HCT116 (cell line): ENCODE measurements at regions not wholly inside any gene's neighbourhood (a gene's known extent, or its start where the extent isn't known, plus 50 kb on each side); places are given as distances from the start of the nearest gene placed in this dataset.

Source experiments
- ATAC-seq: fragments of 200-7000 bp; cut with Tn5 transposase; 2 replicates; pipeline ENCODE4 v1.9.1; 2020; ENCODE audit warnings: mild to moderate bottlenecking, moderate library complexity
- BruUV-seq: library from RNA; stranded (reverse); fragments of 400-500 nt; replicated peaks from 2 replicates; lab custom pipeline; 2021; lab: Mats Ljungman, UMichigan
- CTCF ChIA-PET: fragments of 300-600 bp; sonication (Branson Sonifier 250); formaldehyde crosslinking; loops from one replicate; lab custom pipeline; 2021; ENCODE audit warnings: antibody characterized with exemption; lab: Charles Lee
- POLR2A ChIA-PET: fragments of 300-600, 350-600 bp; sonication (Branson Sonifier 250); formaldehyde crosslinking; loops from one replicate; lab custom pipeline; 2021; ENCODE audit warnings: antibody characterized with exemption; lab: Charles Lee
- RAD21 ChIA-PET, 2 experiments: fragments of 300-600 bp; sonication (Branson Sonifier 250); formaldehyde crosslinking; loops; one replicate each; lab custom pipeline; 2023; ENCODE audit warnings: low total read pairs in 2 of 2; ENCODE audit not compliant: uncharacterized antibody in 2 of 2, unreplicated experiment in 2 of 2, low non-redundant PET in 1 of 2; lab: Charles Lee
- DNase-seq: peaks from one replicate; pipeline ENCODE4 v3.0.0-alpha.2; 2010; ENCODE audit warnings: low read depth, low spot score
- H2AFZ ChIP-seq: fragments of 200-600 bp; shearing (Covaris generic), sonication (generic); 2 replicates; pipeline ENCODE4 v1.6.1; 2017; ENCODE audit warnings: low read depth, mixed run types, mixed read lengths, antibody characterized with exemption, low read length; ENCODE audit not compliant: poor library complexity, severe bottlenecking
- H3K27ac ChIP-seq: 2 replicates; pipeline ENCODE4 v1.5.1; 2012; ENCODE audit warnings: low read depth, low read length
- H3K27me3 ChIP-seq: fragments of 200-600 bp; sonication (generic); 2 replicates; pipeline ENCODE4 v1.6.1; 2016; ENCODE audit warnings: mixed run types, low read length, mixed read lengths; ENCODE audit not compliant: insufficient read depth
- H3K36me3 ChIP-seq, 2 experiments: fragments of 200-500 bp in 1 of 2; fragments of 200-600 bp in 1 of 2; sonication (Bioruptor generic) in 1 of 2; sonication (generic) in 1 of 2; 2 replicates each; pipeline versions ENCODE4 v1.5.1 to v1.6.1; 2014 to 2016; ENCODE audit warnings: low read length in 2 of 2, inconsistent platforms in 1 of 2, mixed read lengths in 1 of 2, mixed run types in 1 of 2; ENCODE audit not compliant: insufficient read depth in 2 of 2, control insufficient read depth in 1 of 2
- H3K4me1 ChIP-seq, 2 experiments: fragments of 200-600 bp in 1 of 2; sonication (generic) in 1 of 2; 2 replicates each; pipeline versions ENCODE4 v1.5.1 to v1.6.1; 2012 to 2017; ENCODE audit warnings: low read length in 2 of 2, inconsistent platforms in 1 of 2, mild to moderate bottlenecking in 1 of 2, mixed read lengths in 1 of 2, mixed run types in 1 of 2, moderate library complexity in 1 of 2; ENCODE audit not compliant: insufficient read depth in 2 of 2, control insufficient read depth in 1 of 2
- H3K4me2 ChIP-seq: fragments of 200-600 bp; sonication (generic); 2 replicates; pipeline ENCODE4 v1.6.1; 2017; ENCODE audit warnings: mixed run types, low read length, mixed read lengths
- H3K4me3 ChIP-seq, 2 experiments: fragments of 200-600 bp in 1 of 2; sonication (generic) in 1 of 2; replicated peaks in 1 of 2; 2 replicates each; pipeline ENCODE4 v1.5.1; 2011 to 2016; ENCODE audit warnings: low read length in 2 of 2, control low read depth in 1 of 2, low read depth in 1 of 2, mild to moderate bottlenecking in 1 of 2, mixed read lengths in 1 of 2, mixed run types in 1 of 2
- H3K79me2 ChIP-seq: fragments of 200-600 bp; sonication (generic); 2 replicates; pipeline ENCODE4 v1.6.1; 2017; ENCODE audit warnings: mild to moderate bottlenecking, mixed run types, low read length, moderate library complexity, mixed read lengths; ENCODE audit not compliant: insufficient read depth
- H3K9ac ChIP-seq: fragments of 200-600 bp; sonication (generic); 2 replicates; pipeline ENCODE4 v1.6.1; 2016; ENCODE audit warnings: low read length, mixed read lengths
- H3K9me2 ChIP-seq: fragments of 200-600 bp; sonication (generic), shearing (Covaris generic); 2 replicates; pipeline ENCODE4 v1.6.1; 2017; ENCODE audit warnings: mixed run types, mild to moderate bottlenecking, moderate library complexity; ENCODE audit not compliant: insufficient read depth
- H3K9me3 ChIP-seq, 2 experiments: fragments of 200-500 bp in 1 of 2; fragments of 200-600 bp in 1 of 2; sonication (Bioruptor generic) in 1 of 2; sonication (generic) in 1 of 2; 2 replicates each; pipeline ENCODE4 v1.6.1; 2014 to 2017; ENCODE audit warnings: low read length in 2 of 2, mixed read lengths in 2 of 2, inconsistent platforms in 1 of 2, low read depth in 1 of 2, mild to moderate bottlenecking in 1 of 2, mixed run types in 1 of 2, moderate library complexity in 1 of 2; ENCODE audit not compliant: control insufficient read depth in 1 of 2, insufficient read depth in 1 of 2
- H4K20me1 ChIP-seq: fragments of 200-600 bp; sonication (generic), shearing (Covaris generic); 2 replicates; pipeline ENCODE4 v1.6.1; 2017; ENCODE audit warnings: mixed run types, mild to moderate bottlenecking, moderate library complexity; ENCODE audit not compliant: insufficient read depth
- ATF3 ChIP-seq: IDR thresholded peaks from 2 replicates; pipeline ENCODE4 v1.6.1; 2012
- CBX3 ChIP-seq: IDR thresholded peaks from 2 replicates; pipeline ENCODE4 v1.6.1; 2012; ENCODE audit warnings: low read depth
- CEBPB ChIP-seq: IDR thresholded peaks from 2 replicates; pipeline ENCODE4 v1.6.1; 2012; ENCODE audit warnings: low read depth
- EGR1 ChIP-seq: IDR thresholded peaks from 2 replicates; pipeline ENCODE4 v1.6.1; 2012; ENCODE audit warnings: low read depth
- ELF1 ChIP-seq: IDR thresholded peaks from 2 replicates; pipeline ENCODE4 v1.6.1; 2012; ENCODE audit warnings: low read depth, borderline replicate concordance
- EZH2 ChIP-seq: fragments of 200-600 bp; sonication (generic); IDR thresholded peaks from 2 replicates; pipeline ENCODE4 v1.6.1; 2017; ENCODE audit warnings: antibody characterized with exemption, mixed run types
- EZH2phosphoT487 ChIP-seq: fragments of 200-600 bp; IDR thresholded peaks from 2 replicates; pipeline ENCODE4 v1.6.1; 2018; ENCODE audit warnings: antibody characterized with exemption, borderline replicate concordance
- FOSL1 ChIP-seq: IDR thresholded peaks from 2 replicates; pipeline ENCODE4 v1.6.1; 2012; ENCODE audit warnings: low read depth
- POLR2A ChIP-seq: IDR thresholded peaks from 2 replicates; pipeline ENCODE4 v1.7.0; 2011; ENCODE audit warnings: borderline replicate concordance; ENCODE audit not compliant: insufficient read depth, insufficient read length; ENCODE audit errors: extremely low read depth
- POLR2AphosphoS5 ChIP-seq: IDR thresholded peaks from 2 replicates; pipeline ENCODE4 v1.6.1; 2011; ENCODE audit warnings: mild to moderate bottlenecking, low read depth, low read length, moderate library complexity
- RAD21 ChIP-seq: IDR thresholded peaks from 2 replicates; pipeline ENCODE4 v1.6.1; 2012; ENCODE audit warnings: low read depth, mild to moderate bottlenecking
- REST ChIP-seq: IDR thresholded peaks from 2 replicates; pipeline ENCODE4 v1.6.1; 2012; ENCODE audit warnings: low read depth
- SIN3A ChIP-seq: IDR thresholded peaks from 2 replicates; pipeline ENCODE4 v1.6.1; 2012; ENCODE audit warnings: low read depth
- SP1 ChIP-seq: IDR thresholded peaks from 2 replicates; pipeline ENCODE4 v1.6.1; 2012; ENCODE audit warnings: low read depth
- SRF ChIP-seq: IDR thresholded peaks from 2 replicates; pipeline ENCODE4 v1.6.1; 2012; ENCODE audit warnings: low read depth
- TCF7L2 ChIP-seq: IDR thresholded peaks from 2 replicates; pipeline ENCODE4 v1.7.0; 2011; ENCODE audit warnings: borderline replicate concordance, inconsistent platforms; ENCODE audit not compliant: insufficient read depth, insufficient read length; ENCODE audit errors: extremely low read depth
- YY1 ChIP-seq: IDR thresholded peaks from 2 replicates; pipeline ENCODE4 v1.6.1; 2011; ENCODE audit warnings: low read length, low read depth, moderate library complexity, mild to moderate bottlenecking; ENCODE audit not compliant: insufficient replicate concordance; ENCODE audit errors: extremely low read depth
- ZFX ChIP-seq: fragments of 450-650 bp; IDR thresholded peaks from 2 replicates; pipeline ENCODE4 v1.6.1; 2017
- ZNF274 ChIP-seq: fragments of 200-500 bp; sonication (Bioruptor generic); IDR thresholded peaks from 2 replicates; pipeline ENCODE4 v1.6.1; 2014; ENCODE audit warnings: mild to moderate bottlenecking, low read depth, low read length, inconsistent platforms
- intact Hi-C: fragments of 100-400 bp; cut with micrococcal nuclease; formaldehyde crosslinking; loops from 2 replicates; pipeline ENCODE4 v1.10.0; 2022
- TF ChIP-seq, protein P1 (sequence below), 3 experiments: fragments of 200-600 bp in 1 of 3; sonication (generic) in 1 of 3; IDR thresholded peaks in 2 of 3; conservative IDR thresholded peaks in 1 of 3; 2 replicates each; pipeline ENCODE4 v1.5.1; 2012 to 2017; ENCODE audit warnings: low read depth in 2 of 3, low read length in 2 of 3, antibody characterized with exemption in 1 of 3, borderline replicate concordance in 1 of 3, control low read depth in 1 of 3, mild to moderate bottlenecking in 1 of 3, mixed read lengths in 1 of 3, mixed run types in 1 of 3, moderate library complexity in 1 of 3; ENCODE audit not compliant: insufficient read depth in 1 of 3

DNA sequence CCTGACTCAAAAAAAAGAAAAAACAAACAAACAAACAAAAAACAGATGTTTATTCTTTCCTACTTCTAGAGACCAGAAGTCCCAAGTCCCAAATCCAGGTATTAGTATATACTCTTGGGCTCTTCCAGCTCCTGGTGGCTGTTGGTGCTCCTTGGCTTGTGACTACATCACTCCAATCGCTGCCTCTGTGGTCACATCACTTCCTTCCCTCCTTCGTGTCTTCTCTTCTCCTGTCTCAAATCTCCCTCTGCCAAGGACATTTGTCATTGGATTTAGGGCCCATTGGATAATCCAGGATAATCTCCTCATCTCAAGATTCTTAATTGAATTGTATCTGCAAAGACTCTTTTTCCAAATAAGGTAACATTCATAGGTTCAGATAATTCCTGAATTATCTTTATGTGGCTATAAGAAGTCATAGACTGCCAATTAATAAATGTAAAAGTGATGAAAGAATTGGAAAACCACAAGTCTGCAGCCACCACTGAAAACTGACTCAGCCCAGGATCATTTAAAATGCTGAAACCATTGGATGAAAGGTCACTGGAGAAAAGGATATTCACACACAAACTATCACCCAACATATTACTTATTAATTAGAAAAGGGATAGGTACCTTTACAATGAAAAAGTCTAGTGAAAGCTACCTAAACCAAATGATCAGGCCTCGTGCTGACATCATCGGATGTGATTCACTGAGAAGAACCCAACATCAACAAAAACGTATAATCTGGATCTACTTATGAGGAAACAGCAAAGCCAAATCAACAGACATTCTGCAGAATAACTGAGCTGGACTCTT, 67.1 kb downstream of the ZNF281 start:
- no TSS peak for BruUV-seq
- ChIA-PET POLR2A (no interaction called here), CTCF (no interaction called here)

More for the DNA sequence above, 67.1 kb downstream of the ZNF281 start:
- ATAC-seq (no peak), DNase-seq (no peak)
- Histone ChIP-seq H3K4me2 (no peak overlapping the region), H3K4me3 (no peak overlapping the region), H3K9me2 (no peaks in the 10 kb centered on the region), H4K20me1 (no peaks in the 10 kb centered on the region), H3K79me2 (no peaks in the 10 kb centered on the region), H2AFZ (no peak overlapping the region), H3K9ac (no peak overlapping the region), H3K9me3 (no peaks in the 10 kb centered on the region), H3K27ac (no peak overlapping the region), H3K4me1 (peaks cover 6 to 8% of the 10 kb centered on the region in 2 experiments), H3K36me3 (no peaks in the 10 kb centered on the region), H3K27me3 (no peaks in the 10 kb centered on the region)
- RAD21 ChIA-PET, result no interaction called here
- TF ChIP-seq CEBPB (no peak), EGR1 (no peak), ATF3 (no peak), RAD21 (no peak), REST (no peak), TCF7L2 (no peak), FOSL1 (no peak), POLR2AphosphoS5 (no peak), EZH2phosphoT487 (no peak), SP1 (no peak), CBX3 (no peak), EZH2 (no peak), ZFX (no peak), POLR2A (no peak), SIN3A (no peak), SRF (no peak), YY1 (no peak), ELF1 (no peak), ZNF274 (no peak)
- TF ChIP-seq, protein P1, sequence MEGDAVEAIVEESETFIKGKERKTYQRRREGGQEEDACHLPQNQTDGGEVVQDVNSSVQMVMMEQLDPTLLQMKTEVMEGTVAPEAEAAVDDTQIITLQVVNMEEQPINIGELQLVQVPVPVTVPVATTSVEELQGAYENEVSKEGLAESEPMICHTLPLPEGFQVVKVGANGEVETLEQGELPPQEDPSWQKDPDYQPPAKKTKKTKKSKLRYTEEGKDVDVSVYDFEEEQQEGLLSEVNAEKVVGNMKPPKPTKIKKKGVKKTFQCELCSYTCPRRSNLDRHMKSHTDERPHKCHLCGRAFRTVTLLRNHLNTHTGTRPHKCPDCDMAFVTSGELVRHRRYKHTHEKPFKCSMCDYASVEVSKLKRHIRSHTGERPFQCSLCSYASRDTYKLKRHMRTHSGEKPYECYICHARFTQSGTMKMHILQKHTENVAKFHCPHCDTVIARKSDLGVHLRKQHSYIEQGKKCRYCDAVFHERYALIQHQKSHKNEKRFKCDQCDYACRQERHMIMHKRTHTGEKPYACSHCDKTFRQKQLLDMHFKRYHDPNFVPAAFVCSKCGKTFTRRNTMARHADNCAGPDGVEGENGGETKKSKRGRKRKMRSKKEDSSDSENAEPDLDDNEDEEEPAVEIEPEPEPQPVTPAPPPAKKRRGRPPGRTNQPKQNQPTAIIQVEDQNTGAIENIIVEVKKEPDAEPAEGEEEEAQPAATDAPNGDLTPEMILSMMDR (IDR thresholded peaks at IDR 0.05 in 2 of 3, conservative IDR thresholded peaks at IDR 0.05 in 1 of 3; ENCODE audit: borderline replicate concordance in 1 of 3, insufficient read depth in 1 of 3, low read depth in 2 of 3, low read length in 2 of 3), result no peak
- intact Hi-C loops, result no loop called here
